B cell (primary cell): ENCODE measurements at regions not wholly inside any gene's neighbourhood (a gene's known extent, or its start where the extent isn't known, plus 50 kb on each side); places are given as distances from the start of the nearest gene placed in this dataset.

Experiments
- ATAC-seq: fragments of 200-7000 bp; cut with Tn5 transposase; one replicate; pipeline ENCODE4 v1.10.0; 2021; ENCODE audit warnings: low read depth, mild to moderate bottlenecking, moderate number of reproducible peaks, moderate library complexity
- CTCF ChIA-PET: fragments of 350-600 bp; sonication (Branson Sonifier 250); formaldehyde crosslinking; loops from one replicate; lab custom pipeline; 2021; ENCODE audit warnings: antibody characterized with exemption, inconsistent platforms; lab: Charles Lee
- POLR2A ChIA-PET: fragments of 350-600 bp; sonication (Branson Sonifier 250); formaldehyde crosslinking; loops from one replicate; lab custom pipeline; 2021; ENCODE audit warnings: antibody characterized with exemption; lab: Charles Lee
- DNase-seq: peaks from one replicate; pipeline ENCODE4 v3.0.0; 2013
- H2AFZ ChIP-seq: 2 replicates; pipeline ENCODE4 v1.6.1; 2012; ENCODE audit warnings: mild to moderate bottlenecking, low read depth, low read length; ENCODE audit not compliant: insufficient read depth, poor library complexity, severe bottlenecking
- H3K27ac ChIP-seq, 2 donors: 1 replicate in 1 of 2; 2 replicates in 1 of 2; pipeline ENCODE4 v1.5.1; 2012 to 2013; ENCODE audit warnings: low read length in 2 of 2, mild to moderate bottlenecking in 2 of 2, moderate library complexity in 1 of 2
- H3K27me3 ChIP-seq, 4 experiments: fragments of 200-600 bp in 1 of 4; sonication (generic) in 1 of 4; replicated peaks in 1 of 4; 1 replicate in 2 of 4; 2 replicates in 2 of 4; pipeline versions ENCODE4 v1.6.1 to v1.7.0; 2013 to 2016; ENCODE audit warnings: low read length in 3 of 4, mild to moderate bottlenecking in 2 of 4, mixed read lengths in 1 of 4, moderate library complexity in 1 of 4; ENCODE audit not compliant: insufficient read depth in 4 of 4, control insufficient read depth in 3 of 4; ENCODE audit errors: control extremely low read depth in 1 of 4
- H3K36me3 ChIP-seq, 2 experiments: replicated peaks in 1 of 2; 1 replicate in 1 of 2; 2 replicates in 1 of 2; pipeline versions ENCODE4 v1.6.1 to v1.7.1; 2013; ENCODE audit warnings: low read length in 1 of 2; ENCODE audit not compliant: insufficient read depth in 2 of 2, control insufficient read depth in 1 of 2; ENCODE audit errors: control extremely low read depth in 1 of 2, extremely low read depth in 1 of 2
- H3K4me1 ChIP-seq, 2 donors: fragments of 200-600 bp in 1 of 2; sonication (generic) in 1 of 2; 1 replicate in 1 of 2; 2 replicates in 1 of 2; pipeline versions ENCODE4 v1.5.1 to v1.6.1; 2013 to 2017; ENCODE audit warnings: low read length in 2 of 2; ENCODE audit not compliant: control insufficient read depth in 2 of 2, insufficient read depth in 2 of 2
- H3K4me2 ChIP-seq: replicated peaks from 2 replicates; pipeline ENCODE3; 2012; ENCODE audit warnings: mild to moderate bottlenecking, low read depth, low read length; ENCODE audit not compliant: poor library complexity, severe bottlenecking
- H3K4me3 ChIP-seq, 5 experiments: fragments of 200-600 bp in 1 of 5; sonication (generic) in 1 of 5; 1 replicate in 3 of 5; 2 replicates in 2 of 5; pipeline versions ENCODE4 v1.5.1 to v1.7.0; 2011 to 2016; ENCODE audit warnings: low read length in 4 of 5, mild to moderate bottlenecking in 4 of 5, low read depth in 2 of 5, control low read depth in 1 of 5, moderate library complexity in 1 of 5; ENCODE audit not compliant: insufficient read depth in 1 of 5; ENCODE audit errors: control extremely low read depth in 1 of 5, extremely low read depth in 1 of 5
- H3K79me2 ChIP-seq: fragments of 200-600 bp; sonication (generic); one replicate; pipeline ENCODE4 v1.6.0; 2016; ENCODE audit warnings: low read length; ENCODE audit not compliant: control insufficient read depth, insufficient read depth
- H3K9ac ChIP-seq: fragments of 200-600 bp; sonication (generic); 2 replicates; pipeline ENCODE4 v1.6.1; 2017; ENCODE audit warnings: mild to moderate bottlenecking, low read length, moderate library complexity
- H3K9me3 ChIP-seq, 3 donors: one replicate each; pipeline versions ENCODE4 v1.6.1 to v1.7.1; 2013; ENCODE audit warnings: low read length in 2 of 3; ENCODE audit not compliant: control insufficient read depth in 2 of 3, insufficient read depth in 1 of 3; ENCODE audit errors: control extremely low read depth in 1 of 3
- H4K20me1 ChIP-seq: 2 replicates; pipeline ENCODE4 v1.6.0; 2012; ENCODE audit warnings: mild to moderate bottlenecking, low read length; ENCODE audit not compliant: insufficient read depth, control insufficient read depth, poor library complexity, severe bottlenecking
- H3K27ac Mint-ChIP-seq: one replicate; pipeline ENCODE4 v1.8.0; 2021; ENCODE audit warnings: mixed read lengths
- H3K27me3 Mint-ChIP-seq: one replicate; pipeline ENCODE4 v1.8.0; 2021; ENCODE audit warnings: mixed read lengths
- H3K4me1 Mint-ChIP-seq: one replicate; pipeline ENCODE4 v1.8.0; 2021; ENCODE audit warnings: mixed read lengths
- H3K4me3 Mint-ChIP-seq: one replicate; pipeline ENCODE4 v1.8.0; 2021; ENCODE audit warnings: mixed read lengths
- H3K9me3 Mint-ChIP-seq: one replicate; pipeline ENCODE4 v1.8.0; 2022; ENCODE audit warnings: mixed read lengths; ENCODE audit not compliant: insufficient read depth
- CTCF ChIP-seq: fragments of 200-600 bp; IDR thresholded peaks from one replicate; pipeline ENCODE4 v1.8.0; 2022; ENCODE audit warnings: antibody characterized with exemption, mild to moderate bottlenecking
- EZH2 ChIP-seq: IDR thresholded peaks from 2 replicates; pipeline ENCODE4 v1.6.1; 2012; ENCODE audit warnings: borderline replicate concordance, low read depth, mild to moderate bottlenecking, moderate library complexity, low read length; ENCODE audit not compliant: insufficient read depth, poor library complexity, severe bottlenecking
- WGBS: methylation state at CpG from one replicate; pipeline ENCODE4 v1.1.5; 2013; ENCODE audit warnings: missing lambda C conversion rate; ENCODE audit not compliant: insufficient coverage; 5-methylcytosine and 5-hydroxymethylcytosine counted together
- intact Hi-C: fragments of 100-400 bp; cut with micrococcal nuclease; formaldehyde crosslinking; loops from one replicate; pipeline ENCODE4 v1.10.0; 2022

- Mint-ChIP-seq H3K27ac (no peak overlapping the region), H3K27me3 (peaks cover 4% of the 10 kb centered on the region), H3K4me1 (no peaks in the 10 kb centered on the region), H3K4me3 (no peak overlapping the region), H3K9me3 (peaks cover 5% of the 10 kb centered on the region)
- Histone ChIP-seq H3K9me3 (no peaks in the 10 kb centered on the region), H3K27ac (no peak overlapping the region), H3K4me3 (no peak overlapping the region), H3K4me2 (no peak overlapping the region), H2AFZ (no peak overlapping the region), H3K4me1 (no peaks in the 10 kb centered on the region), H3K36me3 (no peaks in the 10 kb centered on the region), H3K27me3 (no peaks in the 10 kb centered on the region), H4K20me1 (no peaks in the 10 kb centered on the region), H3K9ac (no peak overlapping the region), H3K79me2 (no peaks in the 10 kb centered on the region)
- intact Hi-C loops, result no loop called here
- ATAC-seq (no peak), DNase-seq (no peak)
- TF ChIP-seq CTCF (no peak), EZH2 (no peak)
- WGBS, result 89% methylated on average over 4 of the region's 4 CpGs
- POLR2A ChIA-PET, result no interaction called here
- CTCF ChIA-PET, result no interaction called here
These were observed 160.0 kb downstream of the RNF152 start for GRCh38 chr18:61732854-61733253.

DNA sequence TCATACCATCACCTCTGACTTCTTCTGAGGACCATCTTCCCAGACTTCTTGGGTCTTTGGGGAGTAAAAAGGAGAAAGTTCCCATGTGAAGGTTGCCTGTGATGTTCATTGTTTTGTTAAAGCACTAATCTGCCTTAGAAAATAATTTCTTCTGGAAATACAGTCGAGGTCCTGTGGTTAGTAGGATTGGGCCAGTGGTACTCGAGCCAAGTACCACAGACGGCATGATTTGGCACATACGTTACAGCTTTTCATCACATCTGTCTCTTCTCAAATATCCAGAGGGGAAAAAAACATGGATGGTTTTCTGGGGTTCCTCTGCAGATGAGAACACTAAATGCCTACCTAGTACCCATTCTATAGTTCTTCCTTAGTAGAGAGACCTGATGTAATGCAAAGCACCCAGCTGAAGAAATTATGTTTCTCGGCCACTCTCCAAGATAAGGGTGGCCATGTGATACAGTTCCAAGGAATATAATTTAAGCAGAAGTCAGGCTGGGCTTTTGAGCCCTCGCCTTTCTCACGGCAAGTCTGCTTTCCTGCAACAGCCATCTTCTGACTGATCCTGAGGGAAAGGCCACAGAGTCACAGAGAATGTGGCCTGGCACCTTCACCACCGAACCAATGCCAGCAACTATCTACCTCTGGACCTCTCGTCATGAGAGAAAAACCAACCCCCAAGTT is 161.0 kb downstream of the RNF152 start:
- Histone ChIP-seq H3K36me3 (no peaks in the 10 kb centered on the region), H2AFZ (no peak overlapping the region), H3K4me1 (no peaks in the 10 kb centered on the region), H3K9me3 (no peaks in the 10 kb centered on the region), H4K20me1 (no peaks in the 10 kb centered on the region), H3K79me2 (no peaks in the 10 kb centered on the region), H3K9ac (no peak overlapping the region), H3K4me2 (no peak overlapping the region), H3K27me3 (no peaks in the 10 kb centered on the region), H3K27ac (no peak overlapping the region), H3K4me3 (no peak overlapping the region)
- 81% methylated on average over 4 of the region's 9 CpGs for WGBS
- intact Hi-C loops, result no loop called here
- Mint-ChIP-seq H3K4me3 (no peak overlapping the region), H3K27me3 (peaks cover 4% of the 10 kb centered on the region), H3K4me1 (no peaks in the 10 kb centered on the region), H3K27ac (no peak overlapping the region), H3K9me3 (peaks cover 5% of the 10 kb centered on the region)
- no peak for DNase-seq
- CTCF ChIA-PET, result no interaction called here
- POLR2A ChIA-PET, result no interaction called here
- TF ChIP-seq EZH2 (no peak), CTCF (no peak)
- no peak for ATAC-seq
